Urothelium cell line (cell line): ENCODE measurements at regions not wholly inside any gene's neighbourhood (a gene's known extent, or its start where the extent isn't known, plus 50 kb on each side); places are given as distances from the start of the nearest gene placed in this dataset.
"Not testable (repeated sequence)": the region's sequence is repeated elsewhere in the genome, so short reads cannot be mapped to it uniquely, and the experiment has no call there.

Experiments
- DNase-seq: peaks from one replicate; pipeline ENCODE4 v3.0.0; 2011; ENCODE audit warnings: low spot score, mixed read lengths
- FAIRE-seq: peaks from 2 replicates; lab custom pipeline; 2011; peaks lifted over from hg19 to GRCh38; lab: Jason Lieb, UNC

DNA sequence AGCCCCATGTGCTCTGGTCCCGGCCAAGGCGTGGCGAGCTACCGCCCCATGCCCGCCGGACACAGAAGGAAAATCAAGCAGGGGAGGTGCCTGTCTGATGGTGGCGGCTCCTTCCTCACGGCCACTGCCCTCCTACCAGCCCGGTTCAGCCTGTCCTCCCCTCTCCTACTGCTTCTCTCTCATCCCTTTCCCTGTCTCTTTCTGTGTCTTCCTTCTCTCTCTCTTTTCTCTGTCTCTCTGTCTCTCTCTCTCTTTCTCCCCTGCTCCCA, 279.1 kb downstream of the ASMT start:
- no peak for DNase-seq
- FAIRE-seq, result no peak

DNA sequence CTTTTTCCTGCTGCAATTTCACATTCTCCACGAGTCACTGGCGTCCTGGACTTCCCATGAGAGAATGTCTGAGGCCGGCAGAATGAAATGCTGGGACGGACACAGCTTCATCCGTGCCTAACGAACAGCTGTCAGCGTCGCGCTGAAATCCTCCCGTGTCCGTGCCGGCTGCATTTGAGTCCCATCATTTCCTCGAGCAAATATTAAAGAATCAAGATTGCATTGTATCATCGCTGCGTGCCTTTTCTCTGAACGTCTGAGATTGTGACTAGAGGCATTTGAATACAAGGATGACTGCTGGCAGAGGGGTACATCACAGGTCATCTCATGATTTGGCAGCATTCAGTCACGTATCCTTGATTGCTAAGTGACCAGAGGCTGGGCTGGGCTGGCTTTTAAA, 279.9 kb downstream of the ASMT start:
- DNase-seq (no peak), FAIRE-seq (no peak)

DNA sequence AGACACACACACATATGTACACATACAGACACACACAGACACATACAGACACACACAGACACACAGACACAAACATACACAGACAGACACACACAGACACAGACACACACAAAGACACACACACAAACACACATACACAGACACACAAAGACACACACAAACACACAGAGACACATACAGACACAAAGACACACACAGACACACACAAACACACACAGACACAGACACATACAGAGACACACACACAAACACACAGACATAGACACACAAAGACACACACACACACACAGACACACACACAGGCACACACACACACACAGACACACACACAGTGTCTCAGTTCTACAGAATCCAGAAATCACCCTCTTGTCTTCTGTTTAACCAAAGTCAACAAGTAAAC, 280.7 kb downstream of the ASMT start:
- DNase-seq (no peak), FAIRE-seq (no peak)

DNA sequence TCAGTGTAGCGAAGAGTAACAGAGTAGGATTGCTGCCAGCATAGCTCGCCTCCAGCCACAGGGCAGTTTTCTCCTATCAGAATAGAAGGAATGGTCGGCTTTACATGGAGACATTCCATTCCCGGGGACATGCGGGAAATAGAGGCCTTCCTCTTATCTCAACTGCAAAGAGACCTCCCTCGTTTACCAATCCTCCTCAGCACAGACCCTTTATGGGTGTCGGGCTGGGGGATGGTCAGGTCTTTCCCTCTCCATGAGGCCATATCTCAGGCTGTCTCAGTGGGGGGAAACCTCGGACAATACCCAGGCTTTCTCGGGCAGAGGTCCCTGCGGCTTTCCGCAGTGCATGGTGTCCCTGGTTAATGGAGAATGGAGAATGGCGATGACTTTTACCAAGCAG, 285.0 kb downstream of the ASMT start:
- FAIRE-seq (no peak), DNase-seq (no peak)

DNA sequence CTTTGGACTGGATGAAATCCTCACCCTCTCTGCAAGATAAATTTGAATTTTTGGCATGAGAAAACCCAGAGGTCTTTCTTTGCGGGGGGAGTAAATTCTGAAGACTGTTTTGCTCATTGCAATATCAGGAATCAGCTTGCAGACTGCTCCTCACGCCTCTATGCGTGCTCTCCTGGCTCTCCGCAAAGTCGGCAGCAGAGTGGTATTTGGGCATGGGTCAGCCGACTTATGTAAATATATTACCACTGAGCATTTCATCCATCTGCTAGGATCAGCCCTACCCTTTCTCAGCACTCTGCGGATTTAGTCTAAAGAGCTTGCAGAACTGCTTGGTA, 288.0 kb downstream of the ASMT start:
- no peak for FAIRE-seq
- no peak for DNase-seq

DNA sequence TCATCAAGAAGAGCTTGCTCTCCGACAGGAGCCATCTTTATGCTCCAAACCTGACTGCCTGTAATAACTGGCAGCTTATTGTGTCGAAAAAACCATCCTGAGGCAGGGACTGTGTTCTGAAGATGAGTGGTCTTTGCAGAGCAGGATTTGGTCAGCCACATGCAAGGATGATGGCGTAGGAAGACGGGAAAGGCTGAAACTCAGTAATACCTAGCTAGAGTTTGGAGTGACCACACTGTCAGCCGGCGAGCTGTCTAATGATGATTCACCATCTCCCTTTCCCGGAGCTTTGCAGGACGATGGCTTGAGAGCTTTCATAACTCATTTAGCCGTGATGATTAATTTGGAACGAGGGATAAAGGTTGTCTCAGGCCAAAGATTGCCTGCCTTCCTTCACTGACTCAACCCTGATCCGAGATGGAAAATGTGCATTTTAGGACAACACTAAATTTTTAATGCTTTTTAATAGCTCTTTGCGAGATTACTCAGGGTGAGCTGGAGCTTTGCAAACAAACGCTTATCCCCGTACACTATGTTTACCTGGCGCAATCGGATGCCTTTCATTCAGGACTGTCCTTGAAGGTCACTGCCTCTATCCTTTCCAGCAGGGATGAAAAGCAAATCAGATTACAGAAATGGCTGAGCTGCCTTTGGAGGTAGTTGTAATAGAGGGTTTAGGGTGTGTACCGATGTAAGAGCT, 288.5 kb downstream of the ASMT start:
- no peak for FAIRE-seq
- peak; percentile 23 for DNase-seq

DNA sequence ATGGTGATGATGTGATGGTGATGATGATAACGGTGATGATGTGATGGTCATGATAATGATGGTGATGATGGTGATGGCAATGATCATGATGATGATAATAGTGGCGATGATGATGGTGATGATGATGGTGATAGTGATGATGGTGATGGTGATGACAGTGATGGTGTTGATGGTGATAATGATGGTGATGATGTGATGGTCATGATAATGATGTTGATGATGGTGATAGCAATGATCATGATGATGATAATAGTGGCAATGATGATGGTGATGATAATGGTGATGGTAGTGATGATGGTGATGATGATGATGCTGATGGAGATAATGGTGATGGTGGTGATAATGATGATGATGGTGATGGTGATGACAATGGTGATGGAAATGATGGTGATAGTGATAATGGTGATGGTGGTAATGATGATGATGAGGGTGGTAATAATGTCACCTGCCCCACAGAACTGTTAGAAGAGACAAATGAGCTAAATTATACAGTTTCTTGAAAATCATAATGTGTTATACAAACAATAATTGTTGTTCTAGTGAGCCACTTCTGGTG, 289.9 kb downstream of the ASMT start:
- FAIRE-seq, result peak; percentile 71
- DNase-seq, result no peak

DNA sequence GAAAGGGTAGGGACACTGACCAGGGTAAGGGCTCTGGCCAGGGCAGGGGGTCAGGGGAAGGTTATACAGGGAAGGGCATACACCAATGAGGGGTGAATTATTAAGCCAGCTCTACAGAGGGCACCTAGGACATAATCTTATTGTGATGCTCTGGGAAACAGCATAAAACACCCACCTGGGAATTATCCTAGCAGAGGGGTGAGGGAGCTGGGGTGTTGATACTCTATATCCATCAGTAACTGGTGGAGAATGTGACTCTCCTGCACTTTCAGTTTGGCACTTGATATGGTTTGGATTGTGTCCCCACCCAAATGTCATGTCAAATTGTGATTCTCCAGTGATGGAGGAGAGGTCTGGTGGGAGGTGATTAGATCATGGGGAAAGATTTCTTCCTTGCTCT, 291.2 kb downstream of the ASMT start:
- no peak for DNase-seq

DNA sequence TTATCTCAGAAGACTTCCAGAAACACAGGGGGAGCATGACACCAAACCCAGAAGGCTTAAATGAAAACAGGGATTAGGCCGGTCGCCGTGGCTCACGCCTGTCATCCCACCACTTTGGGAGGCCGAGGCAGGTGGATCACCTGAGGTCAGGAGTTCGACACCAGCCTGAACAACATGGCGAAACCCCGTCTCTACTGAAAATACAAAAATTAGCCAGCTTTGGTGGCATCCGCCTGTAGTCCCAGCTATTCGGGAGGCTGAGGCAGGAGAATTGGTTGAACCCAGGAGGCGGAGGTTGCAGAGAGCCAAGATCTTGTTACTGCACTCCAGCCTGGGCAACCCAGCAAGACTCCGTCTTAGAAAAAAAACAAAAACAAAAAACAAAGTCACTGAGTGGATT, 294.1 kb downstream of the ASMT start:
- DNase-seq, FAIRE-seq: not testable (repeated sequence)

More for the DNA sequence above, 291.2 kb downstream of the ASMT start:
- FAIRE-seq, result no peak

DNA sequence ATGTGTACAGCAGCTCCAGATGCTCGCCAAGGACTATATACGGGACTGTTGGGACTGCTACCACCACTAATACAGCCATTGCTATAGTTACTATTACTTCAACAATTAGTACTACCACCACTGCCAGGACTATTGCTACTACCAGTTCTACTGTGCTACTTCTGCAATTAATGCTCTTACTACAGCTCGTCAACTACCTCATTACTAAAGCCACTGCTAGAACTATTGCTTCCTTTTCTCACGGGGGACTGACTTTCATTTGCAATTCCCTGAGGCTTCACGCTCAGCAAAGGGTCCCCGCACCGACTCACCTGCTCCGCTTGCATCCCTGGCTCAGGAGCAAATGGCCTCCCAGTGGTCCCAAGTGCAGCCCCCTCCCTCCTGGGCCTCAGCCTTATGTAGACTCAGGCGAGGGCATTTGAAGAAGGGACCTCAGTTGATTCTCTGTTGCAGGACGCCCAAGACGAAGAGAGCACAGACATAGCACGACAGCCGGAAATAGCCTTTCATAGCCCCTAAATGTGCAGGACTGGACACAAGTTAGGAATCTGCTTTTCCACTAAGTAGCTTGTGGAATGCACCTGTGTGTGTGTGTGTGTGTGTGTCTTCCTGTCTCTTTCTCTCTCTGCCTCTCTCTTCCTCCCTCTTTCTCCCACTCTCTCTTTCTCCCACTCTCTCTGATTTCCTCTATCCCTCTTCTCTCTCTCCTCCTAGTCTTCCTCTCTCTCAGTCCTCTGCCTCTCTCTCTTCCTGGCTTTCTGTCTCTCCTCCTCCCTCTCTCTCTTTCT, 294.8 kb downstream of the ASMT start:
- DNase-seq (no peak), FAIRE-seq (no peak)

DNA sequence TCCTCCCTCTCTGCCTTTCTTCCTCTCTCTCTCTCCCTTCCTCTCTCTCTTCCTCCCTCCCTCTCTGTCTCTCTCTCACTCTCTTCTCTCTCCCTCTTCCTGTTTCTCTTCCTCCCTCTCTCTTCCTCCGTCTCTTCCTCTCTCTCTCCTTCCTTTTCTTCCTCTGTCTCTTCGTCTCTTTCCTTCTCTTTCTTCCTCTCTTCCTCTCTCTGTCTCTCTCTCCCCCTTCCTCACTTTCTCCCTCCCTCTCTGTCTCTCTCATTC, 295.3 kb downstream of the ASMT start:
- no peak for DNase-seq
- FAIRE-seq, result no peak

DNA sequence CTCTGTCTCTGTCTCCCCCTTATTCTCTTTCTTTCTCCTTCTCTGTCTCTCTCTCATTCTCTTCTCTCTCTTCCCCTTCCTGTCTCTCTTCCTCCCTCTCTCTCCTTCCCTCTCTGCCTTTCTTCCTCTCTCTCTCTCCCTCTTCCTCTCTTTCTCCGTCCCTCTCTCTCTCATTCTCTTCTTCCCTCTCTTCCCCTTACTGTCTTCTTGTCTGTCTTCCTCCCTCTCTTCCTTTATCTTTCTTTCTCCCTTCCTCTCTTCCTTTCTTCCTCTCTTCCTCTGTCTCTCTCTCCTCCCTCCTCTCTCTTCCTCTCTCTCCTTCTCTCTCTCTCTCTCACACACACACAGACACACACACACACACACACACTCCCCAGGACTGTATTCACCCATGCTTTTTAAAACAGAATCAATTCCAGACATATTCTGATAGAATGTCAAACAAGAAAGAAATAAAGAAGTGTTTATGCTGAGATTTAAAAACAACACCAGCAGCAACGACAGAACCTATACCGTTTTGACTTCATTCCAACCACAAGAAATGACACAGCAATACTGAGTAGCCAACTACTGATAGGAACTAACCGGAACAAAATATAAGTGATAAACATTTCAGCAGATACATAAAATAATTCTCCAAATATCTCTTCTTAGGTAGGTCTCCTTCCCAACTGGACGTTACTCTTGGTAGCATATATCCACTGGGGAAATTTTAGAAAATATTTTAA, 296.7 kb downstream of the ASMT start:
- no peak for FAIRE-seq
- DNase-seq, result no peak

DNA sequence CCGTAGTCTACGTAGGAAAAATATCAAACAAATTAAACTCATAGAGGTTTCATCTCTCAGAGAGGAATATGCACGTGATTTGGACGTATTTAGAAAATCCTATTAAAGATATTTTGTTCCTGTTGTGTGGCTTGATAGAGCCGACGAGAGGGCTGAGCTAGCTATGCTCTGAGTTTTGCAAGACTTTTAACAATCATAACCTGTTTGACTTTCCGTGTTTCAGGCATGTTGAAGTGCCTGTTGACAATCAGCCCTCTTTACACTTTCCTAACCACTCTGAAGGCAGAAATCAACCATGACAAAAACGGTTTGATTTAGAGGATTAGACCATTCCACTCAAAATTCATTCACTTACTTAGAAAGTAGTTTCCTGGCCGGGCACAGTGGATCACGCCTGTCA, 297.3 kb downstream of the ASMT start:
- no peak for FAIRE-seq
- no peak for DNase-seq

DNA sequence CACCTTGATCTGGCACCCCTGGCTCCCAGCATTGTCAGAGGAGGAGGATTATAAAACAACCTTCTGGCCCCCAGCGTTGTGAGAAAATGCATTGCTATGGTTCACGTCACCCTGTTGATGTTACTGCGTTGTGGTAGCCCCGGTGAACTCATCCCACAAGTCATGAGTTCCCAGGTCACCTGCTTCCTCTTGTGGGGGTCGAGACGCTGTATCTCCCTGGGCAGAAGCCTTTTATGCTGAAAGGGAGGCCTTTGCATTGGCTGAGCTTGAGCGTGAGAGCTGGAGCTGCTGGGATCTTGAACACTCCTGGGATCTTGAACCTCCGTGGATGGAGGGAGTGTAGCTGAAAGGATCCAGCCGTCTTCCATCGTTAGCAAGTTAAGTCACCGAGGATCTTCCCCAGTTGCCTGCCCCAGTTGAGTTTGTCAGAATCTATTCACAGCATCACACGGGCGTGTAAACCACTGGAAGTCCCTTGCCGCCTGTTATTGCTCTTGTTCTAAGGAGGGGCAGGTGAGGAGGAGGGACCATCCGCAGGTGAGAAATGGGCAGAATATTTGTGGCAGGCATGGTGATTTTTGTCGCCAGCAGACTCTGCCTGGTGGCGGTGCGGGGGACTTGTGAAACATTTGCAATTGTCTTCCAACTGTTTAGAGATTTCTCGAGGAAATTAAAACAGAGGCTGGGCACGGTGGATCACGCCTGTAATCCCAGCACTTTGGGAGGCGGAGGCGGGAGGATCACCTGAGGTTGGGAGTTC, 299.9 kb downstream of the ASMT start:
- FAIRE-seq (no peak), DNase-seq (no peak)

DNA sequence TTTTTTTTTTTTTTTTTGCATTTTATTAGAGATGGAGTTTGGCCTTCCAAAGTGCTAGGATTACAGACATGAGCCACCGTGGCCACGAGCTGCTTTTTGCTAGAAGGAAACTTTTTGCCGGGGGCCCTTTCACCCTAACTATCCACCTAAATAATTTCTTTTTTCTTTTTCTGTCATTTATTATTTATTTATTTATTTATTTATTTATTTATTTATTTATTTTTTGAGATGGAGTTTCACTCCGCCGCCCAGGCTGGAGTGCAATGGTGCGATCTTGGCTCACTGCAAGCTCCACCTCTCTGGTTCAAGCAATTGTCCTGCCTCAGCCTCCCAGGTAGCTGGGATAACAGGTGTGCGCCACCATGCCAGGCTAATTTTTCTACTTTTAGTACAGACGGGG, 303.9 kb downstream of the ASMT start:
- FAIRE-seq (no peak), DNase-seq (no peak)

DNA sequence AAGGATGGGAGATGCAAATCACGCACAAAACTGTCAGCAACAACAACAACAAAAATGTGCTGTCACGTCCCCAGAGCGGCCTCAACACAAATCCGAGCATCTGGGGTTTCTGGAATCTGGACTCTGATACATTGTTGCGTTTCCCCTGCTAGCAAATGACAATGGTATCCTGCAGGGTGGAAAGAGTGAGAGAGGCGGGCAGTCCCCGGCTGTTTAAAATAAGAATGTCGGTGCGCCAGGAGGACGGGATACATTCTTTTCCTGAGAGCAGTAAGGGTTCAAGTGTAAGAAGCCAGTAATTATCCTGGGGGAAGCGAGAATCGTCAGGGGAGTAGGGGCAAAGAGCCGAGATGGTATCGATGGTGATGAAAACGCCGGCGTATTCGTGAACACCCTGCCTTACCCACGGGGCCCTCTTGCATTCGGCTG, 310.2 kb downstream of the ASMT start:
- FAIRE-seq (no peak), DNase-seq (no peak)

DNA sequence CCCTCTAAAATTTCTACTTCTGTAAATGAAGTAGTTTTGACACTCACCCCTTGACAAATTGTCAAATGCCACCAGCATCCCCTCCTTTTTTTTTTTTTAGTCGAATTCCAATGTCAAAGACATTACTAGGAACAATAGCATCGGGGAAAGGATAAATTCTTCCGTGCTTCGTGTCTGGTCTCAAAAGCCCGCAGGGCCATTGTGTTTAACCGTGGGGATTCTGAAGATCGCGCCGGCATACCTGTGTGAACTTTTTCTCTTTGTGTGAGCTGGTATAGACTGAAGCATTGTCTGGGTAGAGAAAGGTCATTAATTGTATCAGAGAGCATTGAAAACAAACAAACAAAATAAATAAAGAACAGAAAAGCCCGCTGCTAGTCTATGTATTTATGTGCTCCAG, 313.9 kb downstream of the ASMT start:
- no peak for DNase-seq
- no peak for FAIRE-seq

DNA sequence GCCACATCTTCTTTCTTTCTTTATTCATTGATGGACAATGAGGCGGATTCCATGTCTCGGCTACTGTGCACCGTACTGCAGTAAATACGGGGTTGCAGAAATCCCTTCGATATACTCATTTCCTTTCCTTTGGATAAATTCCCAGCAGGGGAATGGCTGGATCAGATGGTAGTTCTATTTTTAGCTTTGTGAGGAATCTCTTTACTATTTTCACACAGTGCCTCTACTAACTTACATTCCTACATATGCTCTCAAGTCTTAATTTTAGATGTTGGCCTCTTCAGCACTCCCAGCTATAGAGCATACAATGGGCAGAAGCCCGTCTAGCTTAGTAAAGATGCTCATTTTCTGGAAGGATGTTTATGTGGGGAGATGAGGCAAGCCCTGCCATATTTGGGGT, 317.4 kb downstream of the ASMT start:
- no peak for FAIRE-seq
- no peak for DNase-seq

DNA sequence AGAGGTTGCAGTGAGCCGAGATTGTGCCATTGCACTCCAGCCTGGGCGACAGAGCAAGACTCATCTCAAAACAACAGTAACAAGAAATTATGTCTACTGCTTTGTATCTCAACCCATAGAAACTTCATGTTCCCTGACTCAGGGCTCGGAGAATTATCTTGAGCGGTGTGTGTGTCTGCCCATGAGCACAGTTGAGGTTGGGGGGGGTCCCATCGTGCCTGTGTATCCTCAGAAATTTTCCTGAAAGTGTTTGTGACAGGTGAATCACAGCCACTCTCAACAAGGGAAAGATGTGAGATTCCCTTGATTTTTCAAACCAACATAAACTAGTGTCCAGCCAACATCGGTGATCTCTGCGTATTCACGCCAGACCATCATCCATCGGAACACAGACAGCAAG, 319.1 kb downstream of the ASMT start:
- no peak for DNase-seq
- no peak for FAIRE-seq

DNA sequence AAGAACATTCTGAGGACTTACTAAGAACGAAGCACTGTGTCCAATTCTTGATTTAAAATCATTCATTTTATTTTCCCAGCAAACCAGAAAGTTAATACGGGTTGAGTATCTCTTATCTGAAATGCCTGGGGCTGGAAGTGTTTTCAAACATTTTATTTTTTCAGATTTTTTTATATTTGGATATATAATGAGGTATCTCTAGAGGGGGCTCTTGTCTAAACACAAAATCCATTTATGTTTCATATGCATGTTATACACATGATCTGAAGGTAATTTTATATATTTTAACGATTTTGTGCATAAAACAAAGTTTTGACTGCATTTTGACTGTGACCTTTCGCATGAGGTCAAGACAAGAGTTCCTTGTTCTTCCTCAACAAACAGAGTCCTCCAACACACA, 320.9 kb downstream of the ASMT start:
- FAIRE-seq, result no peak
- no peak for DNase-seq

DNA sequence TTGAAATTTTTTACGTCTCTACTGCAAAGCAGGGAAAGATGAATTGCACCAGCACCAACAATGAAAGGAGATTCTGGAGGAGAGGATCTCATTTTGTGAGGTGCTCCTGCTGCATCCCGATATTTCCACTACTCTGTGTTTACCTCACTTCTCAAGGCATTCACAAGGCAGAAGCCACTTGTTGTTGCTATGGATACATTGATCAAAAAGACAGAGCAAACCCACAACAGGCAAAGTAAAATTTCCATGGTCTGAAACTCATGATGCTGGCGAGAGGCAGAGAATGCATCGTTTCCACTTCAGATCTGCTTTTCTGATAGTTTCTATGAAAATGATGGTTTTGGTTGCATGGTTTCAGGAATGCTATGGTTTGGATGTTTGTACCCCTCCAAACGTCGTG, 323.3 kb downstream of the ASMT start:
- DNase-seq (no peak), FAIRE-seq (no peak)

DNA sequence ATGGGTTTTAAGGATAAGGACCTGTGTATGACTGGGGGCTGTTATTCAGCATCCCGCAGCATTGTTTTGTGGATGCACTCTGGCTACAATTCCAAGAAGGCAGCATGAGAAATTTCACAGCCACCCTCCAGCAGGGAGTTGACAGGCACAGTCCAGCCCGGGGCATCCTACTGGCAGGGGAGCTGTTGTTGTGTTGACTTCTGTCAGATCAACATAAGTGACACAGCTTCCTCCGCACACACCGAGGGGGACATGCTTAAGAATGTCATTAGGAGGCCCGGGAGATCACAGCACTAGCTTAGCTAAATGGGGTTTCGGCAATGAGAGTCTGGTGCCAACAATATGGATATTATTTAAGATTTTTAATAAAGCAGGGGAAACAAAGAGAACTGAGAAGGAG, 326.5 kb downstream of the ASMT start:
- DNase-seq (no peak), FAIRE-seq (no peak)
